Bone marrow (tissue), 2 donors: ENCODE measurements at regions not wholly inside any gene's neighbourhood (a gene's known extent, or its start where the extent isn't known, plus 50 kb on each side); places are given as distances from the start of the nearest gene placed in this dataset.

ENCODE experiments used
- DNase-seq, 2 donors: peaks; one replicate each; lab custom pipeline; 2025; lab: John Stamatoyannopoulos, UW

- DNase-seq: no peak
These were observed 127.3 kb upstream of the LINGO1 start for GRCh38 chr15:77759896-77760592.

GRCh38 chr15:77753939-77754338 is 121.2 kb upstream of the LINGO1 start:
- DNase-seq: no peak

GRCh38 chr15:77753281-77753873 is 120.7 kb upstream of the LINGO1 start:
- no peak for DNase-seq

- no peak for DNase-seq
These were observed 117.4 kb upstream of the LINGO1 start for GRCh38 chr15:77749998-77750540.

- DNase-seq: no peak
These were observed 116.7 kb upstream of the LINGO1 start for GRCh38 chr15:77749236-77749997.

- DNase-seq: no peak
These were observed 115.7 kb upstream of the LINGO1 start for GRCh38 chr15:77748078-77749064.

GRCh38 chr15:77747175-77748077 is 114.7 kb upstream of the LINGO1 start:
- DNase-seq: no peak

- no peak for DNase-seq
These were observed 113.8 kb upstream of the LINGO1 start for GRCh38 chr15:77746254-77747174.

- no peak for DNase-seq
These were observed 111.7 kb upstream of the LINGO1 start for GRCh38 chr15:77744398-77744797.

GRCh38 chr15:77742570-77742969 is 109.9 kb upstream of the LINGO1 start:
- no peak for DNase-seq

GRCh38 chr15:77742127-77742526 is 109.4 kb upstream of the LINGO1 start:
- DNase-seq: no peak

GRCh38 chr15:77741106-77741505 is 108.4 kb upstream of the LINGO1 start:
- DNase-seq: no peak

- DNase-seq: no peak
These were observed 107.1 kb upstream of the LINGO1 start for GRCh38 chr15:77739591-77740378.

GRCh38 chr15:77738441-77739302 is 106.0 kb upstream of the LINGO1 start:
- no peak for DNase-seq

- DNase-seq: no peak
These were observed 105.3 kb upstream of the LINGO1 start for GRCh38 chr15:77738038-77738370.

- no peak for DNase-seq
These were observed 104.7 kb upstream of the LINGO1 start for GRCh38 chr15:77737238-77738037.

GRCh38 chr15:77734306-77734705 is 101.6 kb upstream of the LINGO1 start:
- DNase-seq: no peak
